Effector memory CD4-positive, alpha-beta T cell (primary cell): ENCODE measurements at regions not wholly inside any gene's neighbourhood (a gene's known extent, or its start where the extent isn't known, plus 50 kb on each side); places are given as distances from the start of the nearest gene placed in this dataset.

Experiments used
- DNase-seq, 3 donors: peaks; one replicate each; pipeline ENCODE4 v3.0.0-alpha.2; 2020
- H3K27ac ChIP-seq: 2 replicates; pipeline ENCODE4 v1.7.0; 2013; ENCODE audit warnings: mild to moderate bottlenecking, low read length, moderate library complexity; ENCODE audit not compliant: insufficient read depth, poor library complexity, severe bottlenecking
- H3K27me3 ChIP-seq: replicated peaks from 2 replicates; pipeline ENCODE4 v1.7.0; 2013; ENCODE audit warnings: mild to moderate bottlenecking, low read length; ENCODE audit not compliant: insufficient read depth, control insufficient read depth, poor library complexity, severe bottlenecking
- H3K36me3 ChIP-seq: 2 replicates; pipeline ENCODE4 v1.7.0; 2013; ENCODE audit warnings: mild to moderate bottlenecking, low read length, moderate library complexity; ENCODE audit not compliant: control insufficient read depth, insufficient read depth
- H3K4me1 ChIP-seq: 2 replicates; pipeline ENCODE4 v1.7.0; 2013; ENCODE audit warnings: low read length, mild to moderate bottlenecking; ENCODE audit not compliant: control insufficient read depth, insufficient read depth, poor library complexity, severe bottlenecking
- H3K4me3 ChIP-seq: 2 replicates; pipeline ENCODE4 v1.7.0; 2013; ENCODE audit warnings: low read length, low read depth, mild to moderate bottlenecking; ENCODE audit not compliant: insufficient read depth, poor library complexity, severe bottlenecking
- H3K9me3 ChIP-seq: 2 replicates; pipeline ENCODE4 v1.7.0; 2013; ENCODE audit warnings: mild to moderate bottlenecking, low read length, moderate library complexity; ENCODE audit not compliant: control insufficient read depth

- no peak overlapping the region for H3K4me3 ChIP-seq
- no peak overlapping the region for H3K27ac ChIP-seq
- H3K36me3 ChIP-seq = no peaks in the 10 kb centered on the region
- DNase-seq = no peak
- no peaks in the 10 kb centered on the region for H3K4me1 ChIP-seq
- no peaks in the 10 kb centered on the region for H3K27me3 ChIP-seq
- H3K9me3 ChIP-seq = no peaks in the 10 kb centered on the region
These were observed 243.2 kb upstream of the NR2F2 start for GRCh38 chr15:96087180-96087884.

GRCh38 chr15:96088650-96089049 is 241.8 kb upstream of the NR2F2 start:
- Histone ChIP-seq H3K27me3 (no peaks in the 10 kb centered on the region), H3K27ac (no peak overlapping the region), H3K9me3 (no peaks in the 10 kb centered on the region), H3K4me1 (no peaks in the 10 kb centered on the region), H3K4me3 (no peak overlapping the region), H3K36me3 (no peaks in the 10 kb centered on the region)
- DNase-seq = no peak

DNA sequence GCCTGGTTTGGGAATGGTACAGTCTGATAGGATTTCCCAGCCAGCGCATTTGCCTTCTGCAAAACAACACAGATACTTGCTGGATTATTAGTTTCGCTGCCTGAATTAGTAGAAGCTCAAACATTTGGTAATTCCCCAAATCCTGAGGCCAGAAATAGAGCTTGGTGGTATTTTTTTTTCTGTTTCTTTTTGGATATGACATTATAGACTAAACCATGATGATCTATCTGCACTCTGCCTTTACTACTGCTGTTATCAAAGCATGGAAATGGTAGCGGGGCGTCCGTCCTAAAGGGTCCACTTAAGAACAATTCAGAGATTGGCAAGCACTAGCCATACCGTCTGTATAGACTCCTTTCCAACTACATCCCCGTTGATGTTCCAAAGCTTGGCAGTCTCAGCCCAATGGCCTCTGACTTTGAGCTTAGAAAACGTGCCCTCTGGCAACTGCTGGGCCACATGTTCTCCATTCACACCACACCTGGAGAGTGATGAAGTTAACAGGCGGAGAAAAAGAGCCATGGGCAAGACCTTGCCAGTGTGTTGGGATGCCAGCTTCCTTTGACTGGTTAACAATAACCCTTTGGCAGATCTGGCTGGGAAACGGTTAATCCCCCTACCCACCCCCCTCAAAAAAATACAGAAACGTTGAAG is 241.0 kb upstream of the NR2F2 start:
- H3K4me1 ChIP-seq = no peaks in the 10 kb centered on the region
- H3K4me3 ChIP-seq = no peak overlapping the region
- no peaks in the 10 kb centered on the region for H3K27me3 ChIP-seq
- no peaks in the 10 kb centered on the region for H3K9me3 ChIP-seq
- no peaks in the 10 kb centered on the region for H3K36me3 ChIP-seq
- H3K27ac ChIP-seq = no peak overlapping the region
- no peak for DNase-seq

DNA sequence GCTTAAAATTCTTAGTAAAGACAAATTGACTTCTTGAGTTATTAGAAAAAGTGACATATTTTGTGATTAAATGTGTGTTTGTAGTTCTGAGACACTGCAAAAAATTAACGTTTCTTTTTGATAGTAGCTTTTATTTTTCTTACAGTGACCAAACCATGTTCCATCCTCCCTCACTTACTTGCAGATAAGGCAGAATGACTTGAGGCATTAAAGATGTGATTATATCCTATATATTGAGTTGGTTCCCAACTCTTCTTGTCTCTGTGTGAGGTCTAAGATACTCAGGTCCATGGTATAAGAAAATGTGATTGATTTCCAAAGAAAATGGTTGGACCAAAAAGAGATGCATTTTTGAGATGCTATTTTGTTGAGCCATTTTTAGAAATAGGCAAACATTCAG is 238.3 kb upstream of the NR2F2 start:
- no peak for DNase-seq
- no peaks in the 10 kb centered on the region for H3K36me3 ChIP-seq
- no peaks in the 10 kb centered on the region for H3K4me1 ChIP-seq
- no peak overlapping the region for H3K27ac ChIP-seq
- no peaks in the 10 kb centered on the region for H3K27me3 ChIP-seq
- no peaks in the 10 kb centered on the region for H3K9me3 ChIP-seq
- H3K4me3 ChIP-seq = no peak overlapping the region

- Histone ChIP-seq H3K4me3 (no peak overlapping the region), H3K27me3 (no peaks in the 10 kb centered on the region), H3K27ac (no peak overlapping the region), H3K9me3 (no peaks in the 10 kb centered on the region), H3K4me1 (no peaks in the 10 kb centered on the region), H3K36me3 (no peaks in the 10 kb centered on the region)
- no peak for DNase-seq
These were observed 237.4 kb upstream of the NR2F2 start for GRCh38 chr15:96093063-96093462.

- DNase-seq = no peak
- Histone ChIP-seq H3K9me3 (no peaks in the 10 kb centered on the region), H3K4me1 (no peaks in the 10 kb centered on the region), H3K4me3 (no peak overlapping the region), H3K27me3 (no peaks in the 10 kb centered on the region), H3K36me3 (no peaks in the 10 kb centered on the region), H3K27ac (no peak overlapping the region)
These were observed 232.8 kb upstream of the NR2F2 start for GRCh38 chr15:96097661-96098060.

DNA sequence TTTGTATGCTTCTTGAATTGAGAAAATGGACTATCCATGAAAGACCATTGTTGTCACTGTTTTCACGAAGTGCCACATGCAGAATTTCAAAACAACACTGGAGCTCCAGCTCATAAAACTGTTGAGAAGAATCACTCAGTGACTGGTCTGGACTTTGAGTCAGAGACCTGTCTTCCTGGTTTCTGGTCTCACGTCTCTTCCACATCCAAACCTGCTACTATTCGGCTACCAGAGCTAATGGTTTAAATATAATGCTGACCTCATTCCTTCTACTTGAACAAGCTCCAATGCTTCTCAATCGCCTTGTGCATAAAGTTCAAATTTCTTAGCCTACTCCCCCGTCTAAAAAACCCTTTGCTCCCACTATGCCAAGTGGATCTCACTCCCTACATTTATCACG is 227.9 kb upstream of the NR2F2 start:
- H3K4me1 ChIP-seq = no peaks in the 10 kb centered on the region
- H3K36me3 ChIP-seq = no peaks in the 10 kb centered on the region
- H3K27ac ChIP-seq = no peak overlapping the region
- no peak overlapping the region for H3K4me3 ChIP-seq
- H3K9me3 ChIP-seq = no peaks in the 10 kb centered on the region
- H3K27me3 ChIP-seq = no peaks in the 10 kb centered on the region
- DNase-seq = no peak

- Histone ChIP-seq H3K4me1 (no peaks in the 10 kb centered on the region), H3K9me3 (no peaks in the 10 kb centered on the region), H3K4me3 (no peak overlapping the region), H3K27me3 (no peaks in the 10 kb centered on the region), H3K27ac (no peak overlapping the region), H3K36me3 (no peaks in the 10 kb centered on the region)
- no peak for DNase-seq
These were observed 224.3 kb upstream of the NR2F2 start for GRCh38 chr15:96106181-96106580.

GRCh38 chr15:96106628-96107027 is 223.9 kb upstream of the NR2F2 start:
- H3K4me1 ChIP-seq = no peaks in the 10 kb centered on the region
- H3K36me3 ChIP-seq = no peaks in the 10 kb centered on the region
- H3K4me3 ChIP-seq = no peak overlapping the region
- H3K9me3 ChIP-seq = no peaks in the 10 kb centered on the region
- no peak overlapping the region for H3K27ac ChIP-seq
- H3K27me3 ChIP-seq = no peaks in the 10 kb centered on the region
- no peak for DNase-seq

- no peak for DNase-seq
- Histone ChIP-seq H3K4me3 (no peak overlapping the region), H3K27ac (no peak overlapping the region), H3K36me3 (no peaks in the 10 kb centered on the region), H3K27me3 (no peaks in the 10 kb centered on the region), H3K4me1 (no peaks in the 10 kb centered on the region), H3K9me3 (no peaks in the 10 kb centered on the region)
These were observed 222.6 kb upstream of the NR2F2 start for GRCh38 chr15:96107916-96108315.
